AG09319 (cell line): ENCODE measurements at regions not wholly inside any gene's neighbourhood (a gene's known extent, or its start where the extent isn't known, plus 50 kb on each side); places are given as distances from the start of the nearest gene placed in this dataset.

Experiments used
- DNase-seq: peaks from one replicate; pipeline ENCODE4 v3.0.0-alpha.2; 2010; ENCODE audit warnings: low read depth; ENCODE audit errors: extremely low read depth
- CTCF ChIP-seq: IDR thresholded peaks from 2 replicates; pipeline ENCODE4 v1.5.1; 2011; ENCODE audit warnings: low read depth, mild to moderate bottlenecking, inconsistent platforms, low read length, moderate library complexity

GRCh38 chr1:218502383-218502782 lies 157.2 kb downstream of the TGFB2 start:
- no peak for DNase-seq

GRCh38 chr1:218503102-218503501 lies 158.0 kb downstream of the TGFB2 start:
- DNase-seq, result no peak
- no peak for TF ChIP-seq CTCF

More at GRCh38 chr1:218502383-218502782, 157.2 kb downstream of the TGFB2 start:
- TF ChIP-seq CTCF, result no peak

GRCh38 chr1:218507355-218508002 lies 162.3 kb downstream of the TGFB2 start:
- no peak for TF ChIP-seq CTCF
- DNase-seq, result no peak

- DNase-seq, result no peak
- no peak for TF ChIP-seq CTCF
These were observed 165.1 kb downstream of the TGFB2 start for GRCh38 chr1:218510153-218510772.

- TF ChIP-seq CTCF, result no peak
- no peak for DNase-seq
These were observed 168.2 kb downstream of the TGFB2 start for GRCh38 chr1:218513328-218513727.

GRCh38 chr1:218514689-218515088 lies 169.6 kb downstream of the TGFB2 start:
- no peak for DNase-seq
- no peak for TF ChIP-seq CTCF

- DNase-seq, result no peak
- no peak for TF ChIP-seq CTCF
These were observed 171.4 kb downstream of the TGFB2 start for GRCh38 chr1:218516526-218516925.
